Thoracic aorta (tissue), 2 donors: ENCODE measurements at regions not wholly inside any gene's neighbourhood (a gene's known extent, or its start where the extent isn't known, plus 50 kb on each side); places are given as distances from the start of the nearest gene placed in this dataset.

ENCODE experiments used
- ATAC-seq: fragments of 150-250 bp; one replicate; pipeline ENCODE4 v1.8.0; 2017; ENCODE audit warnings: low read depth; ENCODE audit not compliant: insufficient number of reproducible peaks, low FRiP score
- DNase-seq: peaks from one replicate; pipeline ENCODE4 v3.0.0-alpha.2; 2020; ENCODE audit warnings: low spot score
- H3K27ac ChIP-seq, 2 donors: fragments of 200-600 bp; sonication (generic); 1 replicate in 1 of 2; 2 replicates in 1 of 2; pipeline ENCODE4 v1.5.1; 2016; ENCODE audit warnings: mild to moderate bottlenecking in 2 of 2, moderate library complexity in 2 of 2
- H3K27me3 ChIP-seq: fragments of 200-600 bp; sonication (generic); replicated peaks from 2 replicates; pipeline ENCODE4 v1.6.0; 2016; ENCODE audit warnings: mild to moderate bottlenecking; ENCODE audit not compliant: insufficient read depth
- H3K36me3 ChIP-seq: fragments of 200-600 bp; sonication (generic); one replicate; pipeline ENCODE4 v1.5.1; 2016
- H3K4me1 ChIP-seq, 2 donors: fragments of 200-600 bp; sonication (generic); 1 replicate in 1 of 2; 2 replicates in 1 of 2; pipeline versions ENCODE4 v1.5.1 to v1.6.0; 2016; ENCODE audit warnings: low read depth in 2 of 2, mild to moderate bottlenecking in 1 of 2; ENCODE audit not compliant: control insufficient read depth in 1 of 2
- H3K4me3 ChIP-seq: fragments of 200-600 bp; sonication (generic); 2 replicates; pipeline ENCODE4 v1.5.1; 2016; ENCODE audit warnings: mild to moderate bottlenecking
- H3K9me3 ChIP-seq: fragments of 200-600 bp; sonication (generic); 2 replicates; pipeline ENCODE4 v1.5.1; 2016
- TF ChIP-seq, protein P1 (sequence below): fragments of 200-600 bp; sonication (generic); IDR thresholded peaks from one replicate; pipeline ENCODE4 v1.5.1; 2019; ENCODE audit warnings: antibody characterized with exemption

- TF ChIP-seq, protein P1, sequence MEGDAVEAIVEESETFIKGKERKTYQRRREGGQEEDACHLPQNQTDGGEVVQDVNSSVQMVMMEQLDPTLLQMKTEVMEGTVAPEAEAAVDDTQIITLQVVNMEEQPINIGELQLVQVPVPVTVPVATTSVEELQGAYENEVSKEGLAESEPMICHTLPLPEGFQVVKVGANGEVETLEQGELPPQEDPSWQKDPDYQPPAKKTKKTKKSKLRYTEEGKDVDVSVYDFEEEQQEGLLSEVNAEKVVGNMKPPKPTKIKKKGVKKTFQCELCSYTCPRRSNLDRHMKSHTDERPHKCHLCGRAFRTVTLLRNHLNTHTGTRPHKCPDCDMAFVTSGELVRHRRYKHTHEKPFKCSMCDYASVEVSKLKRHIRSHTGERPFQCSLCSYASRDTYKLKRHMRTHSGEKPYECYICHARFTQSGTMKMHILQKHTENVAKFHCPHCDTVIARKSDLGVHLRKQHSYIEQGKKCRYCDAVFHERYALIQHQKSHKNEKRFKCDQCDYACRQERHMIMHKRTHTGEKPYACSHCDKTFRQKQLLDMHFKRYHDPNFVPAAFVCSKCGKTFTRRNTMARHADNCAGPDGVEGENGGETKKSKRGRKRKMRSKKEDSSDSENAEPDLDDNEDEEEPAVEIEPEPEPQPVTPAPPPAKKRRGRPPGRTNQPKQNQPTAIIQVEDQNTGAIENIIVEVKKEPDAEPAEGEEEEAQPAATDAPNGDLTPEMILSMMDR = no peak
- Histone ChIP-seq H3K27ac (no peak overlapping the region), H3K36me3 (no peaks in the 10 kb centered on the region), H3K9me3 (no peaks in the 10 kb centered on the region), H3K4me3 (no peak overlapping the region), H3K27me3 (no peaks in the 10 kb centered on the region), H3K4me1 (no peaks in the 10 kb centered on the region)
- ATAC-seq (no peak), DNase-seq (no peak)
Observed at GRCh38 chr7:45460379-45460778, 113.8 kb upstream of the ADCY1 start.

DNA sequence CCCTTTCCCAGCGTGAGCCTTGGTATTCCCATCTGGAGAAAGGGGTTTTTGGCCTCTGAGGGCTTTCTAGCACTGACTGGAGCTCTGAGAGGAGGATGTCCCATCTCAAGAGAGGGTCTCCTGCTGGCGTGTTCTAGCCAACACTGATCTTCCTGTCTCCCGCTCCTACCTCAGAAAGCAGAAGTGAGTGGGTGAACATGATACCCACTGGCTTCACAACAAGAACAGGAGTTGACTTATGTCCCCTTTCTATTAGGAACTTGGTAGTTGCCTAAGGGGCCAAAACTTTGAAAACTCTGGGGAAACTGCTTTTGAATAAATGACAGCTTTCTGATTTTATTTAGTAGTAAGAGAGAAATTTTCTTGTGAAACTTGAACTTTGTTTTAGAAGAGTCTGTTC is 113.1 kb upstream of the ADCY1 start:
- Histone ChIP-seq H3K4me1 (no peaks in the 10 kb centered on the region), H3K27ac (no peak overlapping the region), H3K9me3 (no peaks in the 10 kb centered on the region), H3K36me3 (no peaks in the 10 kb centered on the region), H3K27me3 (no peaks in the 10 kb centered on the region), H3K4me3 (no peak overlapping the region)
- no peak for DNase-seq
- TF ChIP-seq, protein P1 = no peak
- ATAC-seq = no peak

- DNase-seq (no peak), ATAC-seq (no peak)
- Histone ChIP-seq H3K36me3 (no peaks in the 10 kb centered on the region), H3K27ac (no peak overlapping the region), H3K4me3 (no peak overlapping the region), H3K4me1 (no peaks in the 10 kb centered on the region), H3K9me3 (no peaks in the 10 kb centered on the region), H3K27me3 (no peaks in the 10 kb centered on the region)
- TF ChIP-seq, protein P1 = no peak
Observed at GRCh38 chr7:45469103-45469502, 105.1 kb upstream of the ADCY1 start.

- H3K36me3 ChIP-seq = no peaks in the 10 kb centered on the region
- H3K27me3 ChIP-seq = no peaks in the 10 kb centered on the region
- no peak overlapping the region for H3K4me3 ChIP-seq
- DNase-seq (no peak), ATAC-seq (no peak)
- no peaks in the 10 kb centered on the region for H3K9me3 ChIP-seq
- no peak overlapping the region for H3K27ac ChIP-seq
- H3K4me1 ChIP-seq = no peaks in the 10 kb centered on the region
- TF ChIP-seq, protein P1 = no peak
Observed at GRCh38 chr7:45470031-45470430, 104.1 kb upstream of the ADCY1 start.

- TF ChIP-seq, protein P1 = no peak
- Histone ChIP-seq H3K4me3 (no peak overlapping the region), H3K27ac (no peak overlapping the region), H3K36me3 (no peaks in the 10 kb centered on the region), H3K9me3 (no peaks in the 10 kb centered on the region), H3K27me3 (no peaks in the 10 kb centered on the region), H3K4me1 (no peaks in the 10 kb centered on the region)
- ATAC-seq = no peak
- DNase-seq = no peak
Observed at GRCh38 chr7:45479781-45480180, 94.4 kb upstream of the ADCY1 start.
